ENCODE measurements at regions not wholly inside any gene's neighbourhood (a gene's known extent, or its start where the extent isn't known, plus 50 kb on each side); places are given as distances from the start of the nearest gene placed in this dataset.
"Not testable (repeated sequence)": the region's sequence is repeated elsewhere in the genome, so short reads cannot be mapped to it uniquely, and the experiment has no call there.

- no peak overlapping the region for H3K4me3 ChIP-seq (ENCODE audit: low read depth, low read length)
- TF ChIP-seq CTCF (IDR thresholded peaks at IDR 0.05; ENCODE audit: borderline replicate concordance, insufficient read depth, low read depth, low read length): no peak
These were observed 453.6 kb upstream of the EPHA5 start for GRCh38 chr4:66123831-66124413.

GRCh38 chr4:66123190-66123589 is 452.9 kb upstream of the EPHA5 start:
- no peak overlapping the region for H3K4me3 ChIP-seq (ENCODE audit: low read depth, low read length)
- no peak for TF ChIP-seq CTCF (IDR thresholded peaks at IDR 0.05; ENCODE audit: borderline replicate concordance, insufficient read depth, low read depth, low read length)

- H3K4me3 ChIP-seq (ENCODE audit: low read depth, low read length): not testable (repeated sequence)
These were observed 444.9 kb upstream of the EPHA5 start for GRCh38 chr4:66115231-66115630.

- TF ChIP-seq CTCF (IDR thresholded peaks at IDR 0.05; ENCODE audit: borderline replicate concordance, insufficient read depth, low read depth, low read length): no peak
- no peak overlapping the region for H3K4me3 ChIP-seq (ENCODE audit: low read depth, low read length)
These were observed 438.6 kb upstream of the EPHA5 start for GRCh38 chr4:66108898-66109297.

- H3K4me3 ChIP-seq (ENCODE audit: low read depth, low read length): no peak overlapping the region
- TF ChIP-seq CTCF (IDR thresholded peaks at IDR 0.05; ENCODE audit: borderline replicate concordance, insufficient read depth, low read depth, low read length): no peak
These were observed 426.9 kb upstream of the EPHA5 start for GRCh38 chr4:66097218-66097617.

DNA sequence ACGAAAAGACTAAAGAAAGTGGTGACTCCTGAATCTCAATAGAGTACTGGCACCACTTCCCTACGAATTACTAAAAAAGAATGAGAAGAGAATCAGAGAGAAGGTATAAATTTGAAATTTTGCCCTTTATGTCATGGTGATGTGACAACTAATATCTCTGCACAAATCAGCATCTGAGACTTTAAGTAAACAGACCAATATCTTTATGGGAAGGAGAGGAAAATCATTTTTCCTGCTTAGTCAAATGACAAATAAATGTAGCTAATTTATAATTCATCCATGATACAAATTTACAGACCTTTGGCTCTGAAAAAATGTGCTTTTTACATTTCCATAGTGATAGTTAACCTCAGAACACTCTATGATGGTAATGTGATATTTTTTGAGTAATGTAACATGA is 424.8 kb upstream of the EPHA5 start:
- no peak overlapping the region for H3K4me3 ChIP-seq (ENCODE audit: low read depth, low read length)

DNA sequence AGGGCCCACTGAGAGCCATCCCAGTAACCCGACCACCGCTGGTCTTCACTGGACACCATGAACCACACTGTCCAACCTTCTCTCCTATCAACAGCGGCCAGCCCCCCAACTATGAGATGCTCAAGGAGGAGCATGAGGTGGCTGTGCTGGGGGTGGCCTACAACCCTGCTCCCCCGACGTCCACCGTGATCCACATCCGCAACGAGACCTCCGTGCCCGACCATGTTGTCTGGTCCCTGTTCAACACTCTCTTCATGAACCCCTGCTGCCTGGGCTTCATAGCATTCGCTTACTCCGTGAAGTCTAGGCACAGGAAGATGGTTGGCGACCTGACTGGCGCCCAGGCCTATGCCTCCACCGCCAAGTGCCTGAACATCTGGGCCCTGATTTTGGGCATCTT is 423.8 kb upstream of the EPHA5 start:
- TF ChIP-seq CTCF (IDR thresholded peaks at IDR 0.05; ENCODE audit: borderline replicate concordance, insufficient read depth, low read depth, low read length): no peak
- H3K4me3 ChIP-seq (ENCODE audit: low read depth, low read length): no peak overlapping the region

More for the DNA sequence above, 424.8 kb upstream of the EPHA5 start:
- no peak for TF ChIP-seq CTCF (IDR thresholded peaks at IDR 0.05; ENCODE audit: borderline replicate concordance, insufficient read depth, low read depth, low read length)

- TF ChIP-seq CTCF (IDR thresholded peaks at IDR 0.05; ENCODE audit: borderline replicate concordance, insufficient read depth, low read depth, low read length): no peak
- H3K4me3 ChIP-seq (ENCODE audit: low read depth, low read length): no peak overlapping the region
These were observed 421.5 kb upstream of the EPHA5 start for GRCh38 chr4:66091786-66092185.
